ENCODE measurements at regions not wholly inside any gene's neighbourhood (a gene's known extent, or its start where the extent isn't known, plus 50 kb on each side); places are given as distances from the start of the nearest gene placed in this dataset.
A peak's percentile ranks its signal among the peaks of the same experiment; 100 is the strongest.

DNA sequence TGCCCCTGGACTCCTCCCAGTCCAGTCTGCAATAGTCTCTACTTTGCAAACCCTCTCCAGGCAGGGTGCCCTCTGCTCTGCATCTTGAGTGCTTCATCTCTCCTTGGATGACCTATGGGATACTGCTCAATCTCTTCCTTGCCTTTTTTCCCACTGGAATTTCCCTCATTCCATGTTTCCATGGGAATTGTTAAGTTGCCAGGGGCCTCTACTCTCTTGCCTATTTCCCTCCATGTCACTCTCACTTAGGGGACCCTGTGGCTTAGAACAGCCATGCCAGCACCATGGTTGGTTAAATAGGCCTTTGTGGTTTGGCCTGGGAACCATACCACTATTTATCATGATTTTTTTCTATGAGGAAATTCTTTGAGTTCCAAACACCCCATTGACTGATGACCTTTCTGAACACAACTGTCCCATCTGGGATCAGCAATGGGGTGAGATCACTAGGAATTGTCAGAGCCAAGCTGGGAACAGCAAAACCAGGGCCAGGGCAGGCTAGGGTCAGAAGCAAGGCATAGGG, 91.4 kb upstream of the RBMS1 start:
- ATAC-seq (ENCODE audit: poor library complexity), result no peak
- Histone ChIP-seq H3K27ac (ENCODE audit: low read depth in 1 of 2, low read length in 2 of 2) (no peak overlapping the region), H3K36me3 (ENCODE audit: insufficient read depth, low read length) (no peaks in the 10 kb centered on the region), H3K4me1 (ENCODE audit: insufficient read depth, low read length) (peaks cover 5% of the 10 kb centered on the region), H3K27me3 (ENCODE audit: control insufficient read depth in 1 of 2, insufficient read depth in 2 of 2, low read length in 2 of 2) (no peaks in the 10 kb centered on the region), H3K9me3 (ENCODE audit: control insufficient read depth in 1 of 2, insufficient read depth in 1 of 2, low read length in 2 of 2) (no peaks in the 10 kb centered on the region), H3K4me3 (ENCODE audit: low read length) (no peak overlapping the region)
- Mint-ChIP-seq H3K36me3 (ENCODE audit: low read depth) (no peaks in the 10 kb centered on the region), H3K9me3 (no peaks in the 10 kb centered on the region), H3K4me3 (no peak overlapping the region), H3K27me3 (no peaks in the 10 kb centered on the region), H3K4me1 (ENCODE audit: low read depth) (peaks cover 17% of the 10 kb centered on the region), H3K27ac (no peak overlapping the region)
- TF ChIP-seq, protein P1, sequence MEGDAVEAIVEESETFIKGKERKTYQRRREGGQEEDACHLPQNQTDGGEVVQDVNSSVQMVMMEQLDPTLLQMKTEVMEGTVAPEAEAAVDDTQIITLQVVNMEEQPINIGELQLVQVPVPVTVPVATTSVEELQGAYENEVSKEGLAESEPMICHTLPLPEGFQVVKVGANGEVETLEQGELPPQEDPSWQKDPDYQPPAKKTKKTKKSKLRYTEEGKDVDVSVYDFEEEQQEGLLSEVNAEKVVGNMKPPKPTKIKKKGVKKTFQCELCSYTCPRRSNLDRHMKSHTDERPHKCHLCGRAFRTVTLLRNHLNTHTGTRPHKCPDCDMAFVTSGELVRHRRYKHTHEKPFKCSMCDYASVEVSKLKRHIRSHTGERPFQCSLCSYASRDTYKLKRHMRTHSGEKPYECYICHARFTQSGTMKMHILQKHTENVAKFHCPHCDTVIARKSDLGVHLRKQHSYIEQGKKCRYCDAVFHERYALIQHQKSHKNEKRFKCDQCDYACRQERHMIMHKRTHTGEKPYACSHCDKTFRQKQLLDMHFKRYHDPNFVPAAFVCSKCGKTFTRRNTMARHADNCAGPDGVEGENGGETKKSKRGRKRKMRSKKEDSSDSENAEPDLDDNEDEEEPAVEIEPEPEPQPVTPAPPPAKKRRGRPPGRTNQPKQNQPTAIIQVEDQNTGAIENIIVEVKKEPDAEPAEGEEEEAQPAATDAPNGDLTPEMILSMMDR (IDR thresholded peaks at IDR 0.05), result no peak
- no peak for DNase-seq
- CTCF ChIA-PET, result no interaction called here
- intact Hi-C loops (cut with DNase I, micrococcal nuclease), result no loop called here
- POLR2A ChIA-PET, result no interaction called here

DNA sequence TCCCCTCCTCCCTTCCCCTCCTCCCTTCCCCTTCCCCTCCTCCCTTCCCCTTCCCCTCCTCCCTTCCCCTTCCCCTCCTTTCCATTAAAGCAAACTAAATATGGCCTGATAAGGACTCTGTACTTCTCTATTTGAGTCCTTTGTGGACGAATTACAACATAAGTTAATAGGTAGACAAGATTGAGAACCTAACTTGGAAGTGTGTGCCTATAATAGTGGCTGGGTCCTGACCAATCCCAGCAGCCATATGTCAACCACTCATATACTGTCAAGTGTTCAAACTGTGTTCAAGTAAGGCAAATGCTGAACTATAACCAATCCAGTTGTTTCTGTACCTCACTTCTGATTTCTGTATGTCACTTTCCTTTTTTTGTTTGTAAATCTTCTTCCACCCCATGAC, 97.1 kb upstream of the RBMS1 start:
- Histone ChIP-seq H3K27me3 (ENCODE audit: control insufficient read depth in 1 of 2, insufficient read depth in 2 of 2, low read length in 2 of 2) (no peaks in the 10 kb centered on the region), H3K4me1 (ENCODE audit: insufficient read depth, low read length) (peaks cover 3% of the 10 kb centered on the region), H3K27ac (ENCODE audit: low read depth in 1 of 2, low read length in 2 of 2) (no peak overlapping the region), H3K9me3 (ENCODE audit: control insufficient read depth in 1 of 2, insufficient read depth in 1 of 2, low read length in 2 of 2) (no peaks in the 10 kb centered on the region), H3K36me3 (ENCODE audit: insufficient read depth, low read length) (no peaks in the 10 kb centered on the region), H3K4me3 (ENCODE audit: low read length) (no peak overlapping the region)
- Mint-ChIP-seq H3K4me1 (ENCODE audit: low read depth) (peaks cover 16% of the 10 kb centered on the region), H3K4me3 (peak overlapping the region; percentile 28), H3K27me3 (no peaks in the 10 kb centered on the region), H3K27ac (peak overlapping the region; percentile 73), H3K9me3 (no peaks in the 10 kb centered on the region), H3K36me3 (ENCODE audit: low read depth) (no peaks in the 10 kb centered on the region)
- ATAC-seq (ENCODE audit: poor library complexity) (peak; percentile 37), DNase-seq (no peak)
- TF ChIP-seq, protein P1 (IDR thresholded peaks at IDR 0.05), result no peak
- intact Hi-C loops (cut with DNase I, micrococcal nuclease), result no loop called here
- POLR2A ChIA-PET, result no interaction called here
- CTCF ChIA-PET, result no interaction called here

- ATAC-seq (ENCODE audit: poor library complexity) (no peak), DNase-seq (no peak)
- H3K27ac ChIP-seq (ENCODE audit: low read depth in 1 of 2, low read length in 2 of 2), result no peak overlapping the region
- H3K9me3 ChIP-seq (ENCODE audit: control insufficient read depth in 1 of 2, insufficient read depth in 1 of 2, low read length in 2 of 2), result no peaks in the 10 kb centered on the region
- Mint-ChIP-seq H3K27me3 (no peaks in the 10 kb centered on the region), H3K36me3 (ENCODE audit: low read depth) (no peaks in the 10 kb centered on the region), H3K4me1 (ENCODE audit: low read depth) (peaks cover 11% of the 10 kb centered on the region), H3K4me3 (no peak overlapping the region), H3K9me3 (no peaks in the 10 kb centered on the region), H3K27ac (no peak overlapping the region)
- TF ChIP-seq, protein P1 (IDR thresholded peaks at IDR 0.05), result no peak
- CTCF ChIA-PET, result no interaction called here
- H3K36me3 ChIP-seq (ENCODE audit: insufficient read depth, low read length), result no peaks in the 10 kb centered on the region
- POLR2A ChIA-PET, result interaction anchor here (0.6 kb wide), 1 partner anchor 539 kb away, joined by 5 read pairs; no protein-coding TSS in a partner anchor
- intact Hi-C loops (cut with DNase I, micrococcal nuclease), result no loop called here
- no peaks in the 10 kb centered on the region for H3K27me3 ChIP-seq (ENCODE audit: control insufficient read depth in 1 of 2, insufficient read depth in 2 of 2, low read length in 2 of 2)
- no peak overlapping the region for H3K4me3 ChIP-seq (ENCODE audit: low read length)
- H3K4me1 ChIP-seq (ENCODE audit: insufficient read depth, low read length), result no peaks in the 10 kb centered on the region
Measured at GRCh38 chr2:160592401-160592800, 98.8 kb upstream of the RBMS1 start.
